ENCODE measurements at regions not wholly inside any gene's neighbourhood (a gene's known extent, or its start where the extent isn't known, plus 50 kb on each side); places are given as distances from the start of the nearest gene placed in this dataset.
"Not testable (repeated sequence)": the region's sequence is repeated elsewhere in the genome, so short reads cannot be mapped to it uniquely, and the experiment has no call there.

- DNase-seq (ENCODE audit: extremely low read depth, low read depth) = no peak
- no peak for TF ChIP-seq CTCF (IDR thresholded peaks at IDR 0.05; ENCODE audit: low read depth, low read length)
Measured at GRCh38 chr3:166444336-166444735, 607.1 kb upstream of the BCHE start.

- no peak for TF ChIP-seq CTCF (IDR thresholded peaks at IDR 0.05; ENCODE audit: low read depth, low read length)
- DNase-seq (ENCODE audit: extremely low read depth, low read depth) = no peak
Measured at GRCh38 chr3:166435469-166436057, 598.3 kb upstream of the BCHE start.

GRCh38 chr3:166433060-166433459 lies 595.8 kb upstream of the BCHE start:
- TF ChIP-seq CTCF (IDR thresholded peaks at IDR 0.05; ENCODE audit: low read depth, low read length) = no peak
- no peak for DNase-seq (ENCODE audit: extremely low read depth, low read depth)

- TF ChIP-seq CTCF (IDR thresholded peaks at IDR 0.05; ENCODE audit: low read depth, low read length) = no peak
- no peak for DNase-seq (ENCODE audit: extremely low read depth, low read depth)
Measured at GRCh38 chr3:166425900-166426611, 588.8 kb upstream of the BCHE start.

- DNase-seq (ENCODE audit: extremely low read depth, low read depth) = no peak
- TF ChIP-seq CTCF (IDR thresholded peaks at IDR 0.05; ENCODE audit: low read depth, low read length) = no peak
Measured at GRCh38 chr3:166425021-166425420, 587.8 kb upstream of the BCHE start.

- not testable (repeated sequence) for DNase-seq (ENCODE audit: extremely low read depth, low read depth)
Measured at GRCh38 chr3:166423824-166424513, 586.7 kb upstream of the BCHE start.

- TF ChIP-seq CTCF (IDR thresholded peaks at IDR 0.05; ENCODE audit: low read depth, low read length) = no peak
- DNase-seq (ENCODE audit: extremely low read depth, low read depth) = no peak
Measured at GRCh38 chr3:166422556-166422955, 585.3 kb upstream of the BCHE start.
